GM10266 (cell line): ENCODE measurements at regions not wholly inside any gene's neighbourhood (a gene's known extent, or its start where the extent isn't known, plus 50 kb on each side); places are given as distances from the start of the nearest gene placed in this dataset.

ENCODE experiments used
- DNase-seq: peaks from one replicate; pipeline ENCODE4 v3.0.0; 2012; ENCODE audit errors: extremely low spot score
- CTCF ChIP-seq: IDR thresholded peaks from 2 replicates; pipeline ENCODE4 v1.5.1; 2012; ENCODE audit warnings: mild to moderate bottlenecking, low read depth; ENCODE audit not compliant: control insufficient read depth, insufficient read depth; ENCODE audit errors: missing control alignments

GRCh38 chr10:109159351-109159750 is 764.0 kb downstream of the XPNPEP1 start:
- no peak for DNase-seq
- no peak for TF ChIP-seq CTCF

GRCh38 chr10:109156396-109156795 is 766.9 kb downstream of the XPNPEP1 start:
- DNase-seq: no peak

GRCh38 chr10:109149666-109150350 is 773.5 kb downstream of the XPNPEP1 start:
- DNase-seq: no peak
- no peak for TF ChIP-seq CTCF

More at GRCh38 chr10:109156396-109156795, 766.9 kb downstream of the XPNPEP1 start:
- TF ChIP-seq CTCF: no peak

GRCh38 chr10:109127363-109127762 is 795.9 kb downstream of the XPNPEP1 start:
- TF ChIP-seq CTCF: no peak
- DNase-seq: no peak

GRCh38 chr10:109126541-109126940 is 796.8 kb downstream of the XPNPEP1 start:
- no peak for DNase-seq
- no peak for TF ChIP-seq CTCF

- DNase-seq: no peak
- TF ChIP-seq CTCF: no peak
Measured at GRCh38 chr10:109126016-109126415, 797.3 kb downstream of the XPNPEP1 start.

GRCh38 chr10:109115179-109115578 is 808.1 kb downstream of the XPNPEP1 start:
- TF ChIP-seq CTCF: no peak
- no peak for DNase-seq
